C4-2B (cell line): ENCODE measurements at regions not wholly inside any gene's neighbourhood (a gene's known extent, or its start where the extent isn't known, plus 50 kb on each side); places are given as distances from the start of the nearest gene placed in this dataset.

Experiments used
- H3K27ac ChIP-seq: fragments of 450-650 bp; 2 replicates; pipeline ENCODE4 v1.5.1; 2017
- ZFX ChIP-seq: fragments of 450-650 bp; IDR thresholded peaks from 2 replicates; pipeline ENCODE4 v1.6.1; 2017
- TF ChIP-seq, protein P1 (sequence below): fragments of 450-650 bp; conservative IDR thresholded peaks from 2 replicates; pipeline ENCODE4 v1.5.1; 2017; ENCODE audit warnings: mild to moderate bottlenecking

DNA sequence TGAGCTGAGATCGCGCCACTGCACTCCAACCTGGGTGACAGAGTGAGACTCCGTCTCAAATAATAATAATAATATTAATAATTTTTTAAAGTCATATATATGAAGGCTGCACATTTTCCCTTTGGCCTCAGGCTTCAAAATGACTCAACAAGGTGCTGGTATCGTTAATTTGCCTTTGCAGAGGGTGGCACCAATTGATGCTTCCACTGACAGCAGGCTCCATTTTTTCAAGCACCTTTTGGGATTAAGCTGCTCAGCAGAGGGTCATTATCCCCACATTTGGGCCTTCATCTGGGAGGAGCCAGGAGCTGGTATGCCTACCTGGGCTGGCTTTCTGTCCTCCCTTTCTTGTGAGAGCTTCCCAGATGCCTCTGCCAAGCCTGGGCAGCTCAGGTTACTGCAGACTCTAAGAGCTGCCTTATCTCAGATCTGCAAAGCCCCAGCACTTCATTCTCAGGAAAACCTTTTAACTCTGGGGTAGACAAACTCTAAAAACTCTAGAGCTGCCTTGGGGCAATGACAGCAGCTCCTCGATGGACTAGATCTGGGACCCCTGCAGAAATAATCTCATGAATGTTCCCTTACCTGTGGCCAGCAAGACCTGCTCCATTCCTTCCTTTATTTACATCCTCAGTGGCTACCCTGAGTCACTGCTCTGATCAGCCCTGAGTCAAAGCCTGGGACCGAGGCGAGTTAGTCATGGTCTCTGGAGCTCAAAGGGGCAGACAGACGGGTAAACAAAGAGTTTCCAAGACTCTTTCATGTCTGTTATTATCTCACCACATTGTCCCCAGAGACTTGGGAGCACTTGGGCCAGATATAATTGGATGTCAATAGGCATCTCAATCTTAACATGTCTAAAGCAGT lies 80.0 kb upstream of the EYA2 start:
- TF ChIP-seq, protein P1, sequence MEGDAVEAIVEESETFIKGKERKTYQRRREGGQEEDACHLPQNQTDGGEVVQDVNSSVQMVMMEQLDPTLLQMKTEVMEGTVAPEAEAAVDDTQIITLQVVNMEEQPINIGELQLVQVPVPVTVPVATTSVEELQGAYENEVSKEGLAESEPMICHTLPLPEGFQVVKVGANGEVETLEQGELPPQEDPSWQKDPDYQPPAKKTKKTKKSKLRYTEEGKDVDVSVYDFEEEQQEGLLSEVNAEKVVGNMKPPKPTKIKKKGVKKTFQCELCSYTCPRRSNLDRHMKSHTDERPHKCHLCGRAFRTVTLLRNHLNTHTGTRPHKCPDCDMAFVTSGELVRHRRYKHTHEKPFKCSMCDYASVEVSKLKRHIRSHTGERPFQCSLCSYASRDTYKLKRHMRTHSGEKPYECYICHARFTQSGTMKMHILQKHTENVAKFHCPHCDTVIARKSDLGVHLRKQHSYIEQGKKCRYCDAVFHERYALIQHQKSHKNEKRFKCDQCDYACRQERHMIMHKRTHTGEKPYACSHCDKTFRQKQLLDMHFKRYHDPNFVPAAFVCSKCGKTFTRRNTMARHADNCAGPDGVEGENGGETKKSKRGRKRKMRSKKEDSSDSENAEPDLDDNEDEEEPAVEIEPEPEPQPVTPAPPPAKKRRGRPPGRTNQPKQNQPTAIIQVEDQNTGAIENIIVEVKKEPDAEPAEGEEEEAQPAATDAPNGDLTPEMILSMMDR, result no peak
- no peak for TF ChIP-seq ZFX
- H3K27ac ChIP-seq, result no peak overlapping the region

DNA sequence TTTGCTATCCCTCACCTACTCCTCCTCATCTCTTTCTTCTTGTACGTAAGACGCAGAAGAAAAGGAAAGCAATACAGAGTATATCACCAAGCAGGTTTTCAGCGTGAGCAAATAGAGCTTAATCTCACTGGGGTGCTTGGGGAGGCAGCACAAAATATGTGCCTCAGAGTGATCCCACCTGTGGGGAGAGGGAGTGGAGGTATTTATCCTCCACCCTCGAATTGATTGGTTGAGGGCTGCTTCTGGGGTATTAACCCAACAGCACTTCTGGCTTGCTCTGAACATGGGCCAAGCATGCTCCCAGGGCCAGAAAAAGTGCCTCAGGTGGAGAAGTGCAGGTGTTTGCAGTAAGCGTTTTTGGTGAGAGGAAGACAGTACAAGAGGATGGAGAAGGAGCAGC lies 78.5 kb upstream of the EYA2 start:
- TF ChIP-seq, protein P1, result no peak
- TF ChIP-seq ZFX, result no peak
- no peak overlapping the region for H3K27ac ChIP-seq

DNA sequence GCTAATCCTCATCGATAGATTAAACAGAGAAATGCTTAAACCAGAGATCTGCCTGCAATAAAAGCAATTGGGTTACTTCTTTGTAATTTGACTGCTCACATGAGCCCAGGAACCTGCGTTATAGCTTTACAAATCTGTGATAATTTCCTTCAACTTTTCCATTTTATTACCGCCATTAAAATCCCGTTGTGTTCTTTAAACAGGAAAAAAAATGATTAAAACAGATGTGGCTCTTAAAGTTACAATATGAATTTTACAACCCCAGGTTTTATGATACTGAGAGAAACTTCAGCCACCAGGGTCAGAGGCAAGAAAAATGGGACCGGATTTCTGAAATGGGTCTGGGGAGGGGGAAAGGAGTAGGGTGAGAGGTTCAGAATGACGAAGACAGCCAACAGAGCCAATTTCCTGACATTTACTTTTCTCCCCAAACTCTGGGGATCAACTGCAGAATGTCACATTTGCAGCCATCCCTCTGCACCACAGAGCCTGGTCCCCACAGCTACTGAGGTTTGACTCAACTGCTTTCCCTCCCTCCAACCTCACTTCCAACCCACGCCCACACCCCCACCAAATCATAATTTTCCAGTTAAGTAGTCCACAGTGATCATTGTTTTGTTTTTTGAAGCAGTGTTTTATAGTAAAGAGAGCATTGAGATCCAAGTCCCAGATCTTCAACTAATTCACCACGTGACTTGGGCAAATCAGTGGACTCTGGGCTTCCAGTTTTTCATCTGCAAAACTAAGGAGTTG lies 77.6 kb upstream of the EYA2 start:
- TF ChIP-seq, protein P1, result no peak
- TF ChIP-seq ZFX, result no peak

DNA sequence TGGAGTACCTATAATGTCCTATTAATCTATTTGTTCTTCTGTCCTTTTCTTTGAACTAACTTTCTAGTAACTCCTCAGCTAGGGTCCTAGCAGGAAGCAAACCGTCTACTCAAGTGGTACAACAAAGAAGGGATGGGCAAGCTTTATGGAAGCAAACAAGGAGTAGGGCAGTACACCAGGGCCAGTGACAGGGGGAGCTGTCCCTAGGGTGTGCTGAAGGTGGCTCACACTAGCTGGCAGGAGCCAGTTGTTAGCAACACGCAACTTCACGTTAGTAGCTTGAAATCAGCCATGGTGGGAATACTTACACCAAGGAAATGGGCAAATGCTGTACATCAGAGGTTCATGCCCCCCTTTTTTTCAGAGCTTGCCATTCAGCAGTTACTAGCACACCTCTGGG lies 74.0 kb upstream of the EYA2 start:
- no peak overlapping the region for H3K27ac ChIP-seq
- TF ChIP-seq, protein P1, result no peak
- TF ChIP-seq ZFX, result no peak

More for the DNA sequence above, 77.6 kb upstream of the EYA2 start:
- no peak overlapping the region for H3K27ac ChIP-seq

DNA sequence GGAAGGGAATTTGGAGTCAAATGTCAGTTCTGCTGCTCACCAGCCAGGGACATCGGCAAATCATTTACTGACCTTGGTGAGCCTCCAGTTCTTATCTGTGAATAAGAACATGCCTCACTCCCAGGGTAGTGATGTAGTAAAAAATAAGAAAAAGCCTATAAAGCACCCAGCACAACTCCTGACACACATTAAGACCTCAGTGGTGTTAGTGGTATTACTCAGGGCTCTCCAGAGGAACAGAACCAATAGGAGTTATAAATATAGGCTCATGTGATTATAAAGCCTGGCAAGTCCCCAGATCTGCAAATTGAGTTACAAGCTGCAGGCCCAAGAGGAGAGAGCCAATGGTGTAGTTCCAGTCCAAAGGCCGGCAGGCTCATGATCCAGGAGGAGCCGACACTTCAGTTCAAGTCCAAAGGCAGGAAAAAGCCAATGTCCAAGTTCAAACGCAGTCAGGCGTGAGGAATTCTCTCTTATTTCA lies 71.3 kb upstream of the EYA2 start:
- TF ChIP-seq ZFX, result no peak
- TF ChIP-seq, protein P1, result no peak
- H3K27ac ChIP-seq, result no peak overlapping the region

DNA sequence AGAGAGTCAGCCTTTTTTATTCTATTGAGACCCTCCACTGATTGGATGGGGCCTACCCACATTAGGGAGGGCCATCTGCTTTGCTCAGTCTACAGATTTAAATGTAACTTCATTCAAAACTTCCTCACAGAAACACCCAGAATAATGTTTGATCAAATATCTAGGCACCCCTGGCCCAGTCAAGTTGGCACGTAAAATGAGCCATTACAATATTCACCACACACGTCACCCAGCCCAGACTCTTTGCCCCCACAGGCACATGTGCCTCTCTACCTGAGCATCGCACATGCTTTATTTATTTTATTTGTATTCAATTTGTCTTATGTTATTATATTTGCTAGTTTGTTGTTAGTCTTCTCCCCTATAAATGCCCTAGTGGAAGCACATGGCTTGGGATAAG lies 70.9 kb upstream of the EYA2 start:
- TF ChIP-seq ZFX, result no peak
- TF ChIP-seq, protein P1, result no peak

DNA sequence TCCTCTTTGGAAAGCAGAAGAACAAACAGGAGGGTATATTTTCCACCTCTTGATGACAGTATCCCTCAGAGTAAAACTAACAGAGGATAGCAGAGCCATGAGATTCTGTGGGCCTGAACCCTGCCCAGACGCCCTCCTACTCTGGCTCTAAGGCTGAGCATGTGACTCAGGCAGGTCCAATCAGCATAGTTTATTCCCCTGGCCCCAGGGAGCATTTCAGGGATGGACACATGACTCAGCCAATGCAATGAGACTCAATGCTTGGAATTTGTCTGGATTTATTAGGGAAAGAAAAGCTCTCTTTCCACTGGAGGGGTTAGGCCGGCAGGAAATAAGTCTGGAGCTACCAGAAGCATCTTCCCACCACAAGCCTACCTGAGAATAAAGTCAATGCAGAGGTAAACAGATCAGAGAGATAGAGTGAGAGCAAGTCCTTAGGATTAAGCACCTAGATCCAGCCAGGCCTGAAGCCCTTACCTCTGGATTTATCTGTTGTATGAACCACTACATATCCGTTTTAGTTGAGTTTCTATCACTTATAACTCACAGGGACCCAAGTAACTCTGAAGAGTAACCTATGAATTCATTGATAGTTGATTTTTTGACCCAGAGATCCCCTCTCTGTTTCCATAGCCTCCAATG lies 68.2 kb upstream of the EYA2 start:
- TF ChIP-seq ZFX, result no peak
- TF ChIP-seq, protein P1, result no peak
- H3K27ac ChIP-seq, result no peak overlapping the region

More for the DNA sequence above, 70.9 kb upstream of the EYA2 start:
- H3K27ac ChIP-seq, result no peak overlapping the region
